ENCODE measurements at regions not wholly inside any gene's neighbourhood (a gene's known extent, or its start where the extent isn't known, plus 50 kb on each side); places are given as distances from the start of the nearest gene placed in this dataset.

DNA sequence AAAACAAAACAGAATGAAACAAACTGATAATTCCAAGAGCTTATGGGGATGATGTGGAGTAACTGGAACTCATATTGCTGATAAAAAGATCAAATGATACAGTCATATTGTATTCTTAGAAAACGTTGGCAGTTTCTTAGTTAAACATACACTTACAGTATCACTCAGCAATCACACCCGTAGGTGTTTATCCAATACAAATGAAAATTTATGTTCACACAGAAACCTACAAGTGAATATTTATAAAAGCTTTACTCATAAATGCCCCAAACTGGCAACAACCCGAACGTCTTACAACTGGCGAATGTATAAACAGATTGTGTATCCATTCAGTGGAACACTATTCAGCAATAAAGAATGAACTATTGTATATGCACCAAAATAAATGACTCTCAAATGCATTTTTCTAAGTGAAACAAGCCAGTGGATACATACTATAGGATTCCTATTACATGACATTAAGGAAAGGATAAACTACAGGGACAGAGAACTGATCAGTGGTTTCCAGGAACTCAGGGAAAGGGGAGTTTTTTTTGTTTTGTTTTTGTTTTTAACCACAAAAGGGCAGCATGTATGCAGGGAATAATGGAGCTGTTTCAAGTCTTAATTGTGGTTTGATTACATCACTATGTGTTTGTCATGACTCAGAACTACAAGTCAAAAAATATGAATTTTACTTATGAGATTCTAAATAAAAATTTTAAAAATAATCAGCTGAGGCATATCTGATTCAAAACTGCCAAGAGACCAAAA, 71.8 kb upstream of the NDUFB4 start:
- no peaks in the 10 kb centered on the region for H3K27me3 Mint-ChIP-seq (ENCODE audit: low read depth)
- peaks cover 4% of the 10 kb centered on the region for H3K4me1 Mint-ChIP-seq
- H3K36me3 Mint-ChIP-seq (ENCODE audit: low read depth) = no peaks in the 10 kb centered on the region
- H3K4me3 Mint-ChIP-seq = no peak overlapping the region
- no peaks in the 10 kb centered on the region for H3K9me3 Mint-ChIP-seq
- H3K27ac Mint-ChIP-seq = no peak overlapping the region
- TF ChIP-seq, protein P1, sequence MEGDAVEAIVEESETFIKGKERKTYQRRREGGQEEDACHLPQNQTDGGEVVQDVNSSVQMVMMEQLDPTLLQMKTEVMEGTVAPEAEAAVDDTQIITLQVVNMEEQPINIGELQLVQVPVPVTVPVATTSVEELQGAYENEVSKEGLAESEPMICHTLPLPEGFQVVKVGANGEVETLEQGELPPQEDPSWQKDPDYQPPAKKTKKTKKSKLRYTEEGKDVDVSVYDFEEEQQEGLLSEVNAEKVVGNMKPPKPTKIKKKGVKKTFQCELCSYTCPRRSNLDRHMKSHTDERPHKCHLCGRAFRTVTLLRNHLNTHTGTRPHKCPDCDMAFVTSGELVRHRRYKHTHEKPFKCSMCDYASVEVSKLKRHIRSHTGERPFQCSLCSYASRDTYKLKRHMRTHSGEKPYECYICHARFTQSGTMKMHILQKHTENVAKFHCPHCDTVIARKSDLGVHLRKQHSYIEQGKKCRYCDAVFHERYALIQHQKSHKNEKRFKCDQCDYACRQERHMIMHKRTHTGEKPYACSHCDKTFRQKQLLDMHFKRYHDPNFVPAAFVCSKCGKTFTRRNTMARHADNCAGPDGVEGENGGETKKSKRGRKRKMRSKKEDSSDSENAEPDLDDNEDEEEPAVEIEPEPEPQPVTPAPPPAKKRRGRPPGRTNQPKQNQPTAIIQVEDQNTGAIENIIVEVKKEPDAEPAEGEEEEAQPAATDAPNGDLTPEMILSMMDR (IDR thresholded peaks at IDR 0.05; ENCODE audit: unreplicated experiment in 3 of 3) = no peak

DNA sequence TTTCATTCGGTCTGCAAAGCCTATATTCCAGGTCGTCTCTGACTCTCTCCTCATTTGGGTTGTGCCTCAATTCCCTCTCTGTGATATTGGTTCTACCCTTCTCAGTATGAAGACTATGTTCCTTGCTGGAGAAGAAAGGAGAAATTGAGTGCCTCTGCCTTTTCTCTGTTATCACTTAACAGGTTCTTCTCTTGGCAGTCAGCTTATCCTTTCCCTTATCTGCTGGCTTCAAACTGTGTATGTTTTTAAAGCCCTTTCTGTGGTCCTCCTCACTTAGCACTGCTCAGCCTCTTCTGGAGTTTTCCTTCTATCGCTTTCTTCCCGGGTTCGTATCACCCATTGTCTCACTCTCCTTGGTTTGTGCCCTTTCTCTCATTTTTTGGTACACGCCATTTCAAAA, 65.3 kb upstream of the FSTL1 start:
- no peaks in the 10 kb centered on the region for H3K36me3 Mint-ChIP-seq (ENCODE audit: low read depth)
- peaks cover 7% of the 10 kb centered on the region for H3K4me1 Mint-ChIP-seq
- no peak overlapping the region for H3K27ac Mint-ChIP-seq
- TF ChIP-seq, protein P1 (IDR thresholded peaks at IDR 0.05; ENCODE audit: unreplicated experiment in 3 of 3) = no peak
- peaks cover 3% of the 10 kb centered on the region for H3K27me3 Mint-ChIP-seq (ENCODE audit: low read depth)
- H3K9me3 Mint-ChIP-seq = peaks cover 2% of the 10 kb centered on the region
- no peak overlapping the region for H3K4me3 Mint-ChIP-seq

DNA sequence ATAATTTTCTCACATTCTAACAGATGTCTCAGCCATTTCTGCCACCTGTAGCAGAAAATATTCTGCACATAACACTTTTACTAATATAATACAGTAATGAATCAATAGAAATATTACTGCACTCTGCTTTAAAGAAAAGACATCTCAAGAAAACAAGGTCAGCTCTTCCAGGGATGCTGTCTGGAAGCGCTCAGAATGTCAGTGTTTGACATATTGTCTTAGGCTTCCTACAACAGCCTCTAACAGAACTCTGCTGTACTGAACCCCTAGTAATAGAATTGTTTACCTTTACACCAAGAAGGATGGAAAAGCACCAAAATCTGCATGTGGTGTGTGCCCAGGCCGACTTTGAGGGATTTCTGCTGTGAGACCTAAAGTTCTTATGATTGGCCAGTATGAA, 61.9 kb upstream of the FSTL1 start:
- H3K9me3 Mint-ChIP-seq = peaks cover 7% of the 10 kb centered on the region
- no peaks in the 10 kb centered on the region for H3K27me3 Mint-ChIP-seq (ENCODE audit: low read depth)
- peaks cover 3% of the 10 kb centered on the region for H3K36me3 Mint-ChIP-seq (ENCODE audit: low read depth)
- H3K27ac Mint-ChIP-seq = no peak overlapping the region
- H3K4me3 Mint-ChIP-seq = no peak overlapping the region
- H3K4me1 Mint-ChIP-seq = peaks cover 7% of the 10 kb centered on the region
- TF ChIP-seq, protein P1 (IDR thresholded peaks at IDR 0.05; ENCODE audit: unreplicated experiment in 3 of 3) = no peak

DNA sequence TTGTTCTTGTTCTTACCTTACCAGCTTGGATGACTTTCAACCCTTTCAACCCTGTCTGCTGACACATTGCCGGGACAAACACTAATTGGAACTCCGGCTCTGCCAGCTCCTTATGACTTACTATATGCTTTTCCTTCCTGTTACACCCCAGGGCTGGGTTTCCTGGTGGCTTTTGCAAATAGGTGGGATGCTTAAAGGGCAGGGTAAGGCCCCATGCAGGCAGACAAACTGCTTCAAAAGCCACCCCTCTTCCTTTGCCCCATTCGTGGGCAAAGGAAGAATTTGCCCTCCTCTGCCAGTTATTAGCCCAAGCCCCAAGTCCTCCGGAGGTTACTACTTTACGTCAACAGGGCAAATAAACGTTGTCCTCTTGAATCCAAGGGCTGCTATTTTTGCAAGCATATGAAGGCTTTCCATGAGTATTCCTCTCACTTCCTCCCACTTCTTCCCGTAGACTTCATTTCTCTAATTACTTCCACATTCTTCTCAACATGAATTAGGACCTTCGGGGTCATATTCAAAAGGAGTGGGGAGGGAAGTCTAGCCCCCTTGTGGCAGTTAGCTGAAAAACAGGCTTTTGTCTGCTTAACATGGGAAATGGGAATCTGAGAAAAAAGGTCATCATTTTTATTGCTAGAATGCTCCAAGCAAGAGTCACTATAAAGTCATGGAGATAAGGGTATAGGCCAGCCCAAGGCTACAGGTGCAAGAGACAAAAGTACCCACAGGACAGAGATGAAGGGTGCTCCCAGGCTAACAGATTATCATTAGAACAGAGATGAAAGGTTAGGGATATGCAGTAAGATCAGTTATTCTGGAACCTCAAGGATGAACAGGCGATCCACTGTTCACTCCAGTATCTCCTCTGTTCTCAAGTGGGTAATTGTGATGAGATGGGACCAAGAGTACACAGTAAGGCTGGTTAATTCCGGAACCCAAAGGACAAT, 56.3 kb upstream of the FSTL1 start:
- TF ChIP-seq, protein P1 (IDR thresholded peaks at IDR 0.05; ENCODE audit: unreplicated experiment in 3 of 3) = peak; percentile 57 to 71 (median 65)
- Mint-ChIP-seq H3K9me3 (peaks cover 8% of the 10 kb centered on the region), H3K4me1 (peaks cover 17% of the 10 kb centered on the region), H3K36me3 (ENCODE audit: low read depth) (peaks cover 3% of the 10 kb centered on the region), H3K27ac (peak overlapping the region; percentile 17 to 61 (median 61)), H3K27me3 (ENCODE audit: low read depth) (no peaks in the 10 kb centered on the region), H3K4me3 (no peak overlapping the region)

DNA sequence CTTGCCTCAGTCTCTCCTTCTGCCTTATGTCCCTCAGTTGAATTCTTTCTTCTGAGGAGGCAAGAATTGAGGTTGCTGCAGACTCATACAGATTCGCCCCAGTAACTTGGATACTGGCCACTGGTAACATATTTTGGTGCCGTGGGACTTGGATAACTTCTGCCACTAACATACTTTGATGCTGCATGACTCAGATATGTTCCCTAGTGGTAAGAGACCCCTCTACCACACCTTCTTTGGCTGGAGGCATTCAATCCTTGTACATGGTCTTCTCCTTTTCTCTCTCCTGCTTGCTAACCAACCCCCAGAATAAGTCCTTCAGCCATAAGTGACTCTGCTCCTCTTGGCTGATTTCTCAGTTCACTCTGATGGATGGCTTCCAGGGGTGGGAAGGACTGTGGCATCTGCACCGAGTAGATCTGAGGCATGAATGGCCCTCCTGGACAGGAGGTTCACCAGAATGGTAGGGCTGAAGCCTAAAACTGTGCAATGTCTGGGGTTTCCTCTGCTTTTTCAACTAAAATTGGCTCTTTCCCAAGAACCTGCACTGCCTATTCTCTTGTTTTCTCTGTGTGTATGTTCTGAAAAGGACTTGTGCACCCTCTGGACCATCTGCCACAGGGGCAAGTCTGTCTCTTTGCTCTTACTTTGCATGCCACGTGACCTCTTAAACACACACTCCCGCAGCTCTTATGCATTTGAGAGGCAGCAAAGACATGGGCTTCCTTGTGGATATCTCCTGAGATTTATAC, 55.5 kb upstream of the FSTL1 start:
- Mint-ChIP-seq H3K27me3 (ENCODE audit: low read depth) (no peaks in the 10 kb centered on the region), H3K27ac (peak overlapping the region; percentile 17 to 61 (median 61)), H3K36me3 (ENCODE audit: low read depth) (peaks cover 3% of the 10 kb centered on the region), H3K4me3 (no peak overlapping the region), H3K9me3 (peaks cover 7% of the 10 kb centered on the region), H3K4me1 (peaks cover 17% of the 10 kb centered on the region)
- TF ChIP-seq, protein P1 (IDR thresholded peaks at IDR 0.05; ENCODE audit: unreplicated experiment in 3 of 3) = no peak

All from nephron (organoid).